GM19395 (cell line): ENCODE measurements at regions not wholly inside any gene's neighbourhood (a gene's known extent, or its start where the extent isn't known, plus 50 kb on each side); places are given as distances from the start of the nearest gene placed in this dataset.

Experiments
- ATAC-seq: cut with Tn5 transposase; IDR thresholded peaks from one replicate; pipeline ENCODE4 v1.9.1; 2021; ENCODE audit warnings: mild to moderate bottlenecking, moderate library complexity; ENCODE audit not compliant: unreplicated experiment

- ATAC-seq: no peak
These were observed 226.2 kb downstream of the KCNS3 start for GRCh38 chr2:18104595-18105224.

DNA sequence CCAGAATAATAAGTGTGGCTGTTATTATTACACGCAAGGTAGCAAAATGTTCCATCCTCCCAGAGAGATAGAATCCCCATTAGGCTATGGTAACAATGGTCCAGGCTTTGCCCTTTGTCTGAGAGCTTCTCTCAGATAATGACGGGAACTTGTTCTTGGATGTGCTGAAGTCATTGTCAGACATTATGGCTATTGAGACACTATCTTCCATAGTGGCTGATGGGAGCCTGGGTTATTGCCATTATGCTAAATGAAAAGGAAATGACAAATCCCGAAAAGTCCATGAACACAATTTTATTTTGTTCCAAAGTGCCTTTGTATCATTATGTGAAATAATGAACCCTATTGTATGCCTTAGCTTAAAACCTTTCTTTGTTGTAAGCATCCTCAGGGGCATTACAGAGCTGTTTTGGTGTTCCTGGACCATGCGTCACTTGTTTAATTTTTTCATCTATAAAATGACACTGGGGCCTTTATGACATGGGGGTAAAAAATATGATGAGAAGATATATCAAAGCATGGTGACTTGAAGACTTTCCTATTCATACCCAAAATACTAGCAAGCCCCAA lies 218.5 kb downstream of the KCNS3 start:
- no peak for ATAC-seq

DNA sequence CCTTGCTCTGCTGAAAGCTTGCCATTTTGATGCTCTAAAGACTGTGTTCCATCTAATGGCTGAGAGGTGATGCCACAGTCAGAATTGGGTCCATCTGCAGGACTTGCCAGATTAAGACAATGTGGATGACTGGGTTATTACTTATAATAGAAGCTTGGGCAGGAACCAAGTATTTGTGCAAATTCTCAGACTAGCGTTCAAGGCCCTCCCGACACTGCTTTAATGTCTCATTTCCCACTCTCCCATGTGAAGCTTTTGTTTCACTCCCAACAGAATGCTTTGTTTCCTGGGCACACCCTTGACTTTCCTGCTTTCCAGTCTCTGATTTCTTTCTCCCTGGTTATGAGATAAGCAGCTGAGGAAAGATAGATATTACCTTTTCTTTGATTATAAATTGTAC lies 215.8 kb downstream of the KCNS3 start:
- no peak for ATAC-seq

DNA sequence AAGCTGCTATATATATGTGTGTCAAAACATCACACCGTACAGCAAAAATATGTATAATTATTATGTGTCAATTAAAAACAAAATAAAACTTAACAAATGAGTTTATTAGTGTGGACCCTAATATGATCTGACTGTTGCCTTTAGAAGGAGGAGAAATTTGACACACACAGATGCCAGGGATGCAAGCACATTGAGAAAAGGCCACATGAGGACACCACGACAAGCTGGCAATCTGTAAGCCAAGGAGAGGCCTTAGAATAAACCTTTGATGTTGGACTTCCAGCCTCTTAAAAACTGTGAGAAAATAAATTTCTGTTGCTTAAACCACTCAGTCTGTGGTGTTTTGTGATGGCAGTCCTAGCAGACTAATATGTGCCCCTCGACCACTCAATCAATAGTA lies 214.7 kb downstream of the KCNS3 start:
- ATAC-seq: no peak

DNA sequence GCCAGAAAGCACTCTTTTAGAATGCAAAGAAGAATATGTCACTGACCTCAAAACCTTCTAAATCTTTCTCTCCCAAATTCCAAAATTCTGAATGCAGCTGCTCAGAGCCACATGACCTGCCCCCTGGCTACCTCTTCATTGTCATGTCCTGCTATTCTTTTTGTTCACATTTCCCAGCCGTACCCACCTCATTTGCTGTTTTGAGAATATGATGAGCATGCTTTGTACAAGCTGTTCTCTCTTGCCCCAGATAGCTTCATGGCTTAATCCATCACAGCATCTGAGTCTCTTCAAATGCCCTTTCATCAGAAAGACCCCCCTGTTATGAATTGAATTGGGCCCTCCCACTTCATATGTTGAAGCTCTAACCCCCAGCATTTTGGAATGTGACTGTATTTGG lies 214.3 kb downstream of the KCNS3 start:
- ATAC-seq: no peak

- no peak for ATAC-seq
These were observed 207.1 kb downstream of the KCNS3 start for GRCh38 chr2:18085593-18085992.

- ATAC-seq: no peak
These were observed 205.9 kb downstream of the KCNS3 start for GRCh38 chr2:18084376-18084775.

- ATAC-seq: no peak
These were observed 205.3 kb downstream of the KCNS3 start for GRCh38 chr2:18083806-18084205.

DNA sequence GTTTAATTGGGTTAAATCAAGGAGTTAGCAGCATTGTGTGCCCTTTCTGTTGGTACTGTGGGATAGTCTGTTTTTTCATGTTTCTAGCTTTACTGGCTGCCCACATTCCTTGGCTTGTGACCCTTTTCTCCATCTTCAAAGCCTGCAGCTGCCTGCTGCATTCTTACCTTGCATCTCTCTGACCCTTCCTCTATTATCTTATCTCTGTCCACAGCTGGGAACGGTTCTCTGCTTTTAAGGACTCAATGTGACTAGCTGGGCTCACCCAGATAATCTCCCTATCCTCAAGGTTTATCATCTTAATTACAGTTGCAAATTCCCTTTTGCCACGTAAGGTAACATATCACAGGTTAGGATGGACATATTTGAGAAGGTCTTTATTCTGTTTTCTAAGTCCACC lies 199.7 kb downstream of the KCNS3 start:
- ATAC-seq: no peak

DNA sequence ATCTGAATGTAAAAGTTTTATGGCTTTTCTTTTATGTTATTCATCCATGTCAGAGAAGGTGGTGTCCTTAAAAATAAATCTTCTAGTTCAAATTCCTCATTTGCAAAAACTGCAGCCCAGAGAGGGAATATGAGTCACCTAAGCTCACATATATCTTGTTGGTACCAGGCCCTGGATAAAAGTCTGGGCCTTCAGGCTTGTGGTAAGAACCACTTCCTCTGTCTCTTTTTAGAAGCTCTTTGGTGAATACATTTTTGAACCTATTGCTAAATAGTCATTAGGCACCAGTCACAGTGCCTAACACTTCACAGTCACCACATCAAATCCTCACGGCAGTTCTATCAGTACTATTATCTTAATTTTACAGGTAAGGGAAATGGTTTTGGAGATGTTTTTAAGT lies 199.2 kb downstream of the KCNS3 start:
- no peak for ATAC-seq

- no peak for ATAC-seq
These were observed 198.8 kb downstream of the KCNS3 start for GRCh38 chr2:18077231-18077630.

DNA sequence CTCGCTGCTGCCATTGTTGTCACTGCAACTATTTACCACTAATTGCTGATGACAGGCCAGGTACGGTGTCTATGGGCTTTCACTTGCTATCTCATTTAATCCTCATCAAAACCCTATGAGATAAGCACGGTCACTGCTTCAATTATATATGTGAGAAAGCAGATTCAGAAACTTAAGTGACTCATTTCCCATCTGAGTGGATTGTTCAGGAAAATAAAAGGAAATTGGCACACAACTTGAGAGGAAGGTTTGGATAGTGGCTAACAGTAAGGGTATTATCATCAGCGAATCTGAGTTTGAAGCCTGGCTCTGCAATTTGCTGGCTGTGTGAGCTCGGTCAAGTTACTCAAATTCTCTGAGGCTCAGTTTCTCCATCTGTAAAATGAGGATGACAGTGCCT lies 196.0 kb downstream of the KCNS3 start:
- ATAC-seq: no peak

DNA sequence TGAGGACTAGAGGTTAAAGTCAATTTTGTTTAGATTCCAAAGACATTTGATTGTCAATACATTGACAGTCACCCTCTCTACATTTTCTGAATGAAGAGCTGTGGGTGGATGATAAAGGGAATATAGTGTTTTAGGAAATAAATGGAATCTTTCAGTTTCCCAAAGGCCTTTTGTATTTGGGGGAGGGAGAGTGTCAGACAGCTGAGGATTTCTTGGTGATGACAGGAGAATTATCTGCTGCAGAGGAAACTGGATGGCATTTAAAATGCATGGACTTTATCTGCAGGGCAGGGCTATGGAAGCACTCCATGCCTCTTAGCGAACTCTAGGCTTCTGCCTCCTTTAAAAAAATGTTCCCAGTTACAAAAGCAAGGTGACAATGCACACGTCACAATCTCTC lies 195.1 kb downstream of the KCNS3 start:
- ATAC-seq: no peak

GRCh38 chr2:18067588-18068384 lies 189.3 kb downstream of the KCNS3 start:
- ATAC-seq: no peak

GRCh38 chr2:18066894-18067293 lies 188.4 kb downstream of the KCNS3 start:
- ATAC-seq: no peak

- ATAC-seq: no peak
These were observed 187.6 kb downstream of the KCNS3 start for GRCh38 chr2:18066066-18066465.

- no peak for ATAC-seq
These were observed 186.8 kb downstream of the KCNS3 start for GRCh38 chr2:18065249-18065648.

DNA sequence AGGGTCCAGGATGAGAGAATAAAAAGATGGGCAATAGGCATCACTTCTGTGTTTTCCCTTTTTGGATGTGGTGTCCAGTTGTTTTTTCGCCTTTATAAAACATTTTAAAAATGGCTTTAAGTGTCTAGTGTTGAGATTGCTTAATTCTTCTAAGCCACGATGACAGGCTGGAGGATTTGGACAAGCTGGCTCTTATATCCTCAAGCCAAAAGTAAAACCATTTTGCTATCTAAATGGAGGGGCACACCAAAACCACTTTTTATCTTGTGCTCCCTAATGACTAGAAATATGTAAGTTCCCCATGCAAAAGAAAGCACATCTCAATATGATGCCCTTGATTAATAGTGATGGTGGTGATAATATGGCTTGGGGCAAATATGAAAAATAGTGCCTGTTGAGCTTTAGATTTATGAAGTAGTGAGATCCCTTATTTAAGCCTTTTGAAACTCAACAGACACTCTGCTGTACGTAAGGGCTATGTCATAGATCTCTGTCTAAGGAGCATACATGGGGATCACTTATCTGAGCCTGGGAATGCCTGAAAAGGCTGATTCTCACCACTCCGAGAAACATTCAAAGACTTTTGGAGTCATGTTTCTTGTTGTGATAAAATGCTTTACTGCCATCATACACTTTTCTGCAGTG lies 185.5 kb downstream of the KCNS3 start:
- ATAC-seq: no peak

- ATAC-seq: no peak
These were observed 184.4 kb downstream of the KCNS3 start for GRCh38 chr2:18062892-18063291.

DNA sequence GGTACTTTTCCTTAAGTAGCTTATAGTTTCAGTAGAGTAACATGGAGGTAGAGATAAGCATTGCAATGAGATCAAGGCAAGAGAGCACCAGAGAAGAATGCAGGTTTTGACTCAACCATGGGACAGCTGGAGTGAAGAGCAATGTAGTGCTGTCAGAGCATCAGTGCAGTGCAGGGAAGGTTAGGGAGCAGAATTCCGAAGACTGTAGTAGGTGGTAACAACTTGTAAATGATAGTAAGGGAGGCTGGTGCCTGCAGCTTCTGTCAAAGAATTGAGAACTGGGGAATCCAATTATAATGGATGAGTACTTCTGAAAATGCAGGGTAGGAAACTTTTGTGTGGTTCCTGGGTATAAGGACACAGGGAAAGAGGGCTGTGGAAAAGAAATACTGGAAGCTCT lies 183.2 kb downstream of the KCNS3 start:
- ATAC-seq: no peak

GRCh38 chr2:18057657-18058056 lies 179.2 kb downstream of the KCNS3 start:
- no peak for ATAC-seq

- ATAC-seq: no peak
These were observed 176.8 kb downstream of the KCNS3 start for GRCh38 chr2:18055290-18055689.
